NCI-H2081 treated with DMSO at 0.1 percent for 48 hours (cell line): ENCODE measurements at regions not wholly inside any gene's neighbourhood (a gene's known extent, or its start where the extent isn't known, plus 50 kb on each side); places are given as distances from the start of the nearest gene placed in this dataset.

ENCODE experiments used
- DNase-seq: peaks from one replicate; lab custom pipeline; 2025; lab: John Stamatoyannopoulos, UW

- no peak for DNase-seq
These were observed 117.4 kb downstream of the MAT2B start for GRCh38 chr5:163622799-163623198.

GRCh38 chr5:163623524-163623923, 118.1 kb downstream of the MAT2B start:
- DNase-seq = no peak

- no peak for DNase-seq
These were observed 118.6 kb downstream of the MAT2B start for GRCh38 chr5:163623986-163624385.

GRCh38 chr5:163624431-163624830, 119.0 kb downstream of the MAT2B start:
- no peak for DNase-seq

- DNase-seq = no peak
These were observed 121.5 kb downstream of the MAT2B start for GRCh38 chr5:163626904-163627434.

- no peak for DNase-seq
These were observed 126.4 kb downstream of the MAT2B start for GRCh38 chr5:163631856-163632255.

- no peak for DNase-seq
These were observed 128.6 kb downstream of the MAT2B start for GRCh38 chr5:163633926-163634460.

GRCh38 chr5:163635631-163636030, 130.2 kb downstream of the MAT2B start:
- DNase-seq = no peak

GRCh38 chr5:163642904-163643303, 137.5 kb downstream of the MAT2B start:
- DNase-seq = no peak

GRCh38 chr5:163645421-163646416, 140.3 kb downstream of the MAT2B start:
- DNase-seq = no peak

- DNase-seq = no peak
These were observed 144.1 kb downstream of the MAT2B start for GRCh38 chr5:163649514-163649913.

GRCh38 chr5:163653526-163653925, 148.1 kb downstream of the MAT2B start:
- no peak for DNase-seq

GRCh38 chr5:163658702-163659567, 153.5 kb downstream of the MAT2B start:
- DNase-seq = peak; percentile 37

GRCh38 chr5:163659568-163659902, 154.1 kb downstream of the MAT2B start:
- no peak for DNase-seq

- no peak for DNase-seq
These were observed 155.1 kb downstream of the MAT2B start for GRCh38 chr5:163660486-163660885.

- DNase-seq = no peak
These were observed 155.9 kb downstream of the MAT2B start for GRCh38 chr5:163661360-163661759.

GRCh38 chr5:163670036-163670435, 164.6 kb downstream of the MAT2B start:
- DNase-seq = no peak

GRCh38 chr5:163677092-163677491, 171.7 kb downstream of the MAT2B start:
- DNase-seq = no peak

GRCh38 chr5:163682234-163682633, 176.8 kb downstream of the MAT2B start:
- DNase-seq = no peak

- DNase-seq = no peak
These were observed 182.0 kb downstream of the MAT2B start for GRCh38 chr5:163687414-163687813.

GRCh38 chr5:163692091-163692490, 186.7 kb downstream of the MAT2B start:
- no peak for DNase-seq

- DNase-seq = no peak
These were observed 190.6 kb downstream of the MAT2B start for GRCh38 chr5:163695830-163696578.
